GM18861 (cell line): ENCODE measurements at regions not wholly inside any gene's neighbourhood (a gene's known extent, or its start where the extent isn't known, plus 50 kb on each side); places are given as distances from the start of the nearest gene placed in this dataset.
A peak's percentile ranks its signal among the peaks of the same experiment; 100 is the strongest.

Experiments
- ATAC-seq: cut with Tn5 transposase; IDR thresholded peaks from one replicate; pipeline ENCODE4 v1.9.1; 2021; ENCODE audit not compliant: unreplicated experiment

GRCh38 chr12:43044241-43044640, 454.7 kb upstream of the PRICKLE1 start:
- no peak for ATAC-seq

GRCh38 chr12:43038991-43039390, 449.4 kb upstream of the PRICKLE1 start:
- no peak for ATAC-seq

- no peak for ATAC-seq
Observed at GRCh38 chr12:43029971-43030370, 440.4 kb upstream of the PRICKLE1 start.

- ATAC-seq, result no peak
Observed at GRCh38 chr12:43028826-43029225, 439.3 kb upstream of the PRICKLE1 start.

- no peak for ATAC-seq
Observed at GRCh38 chr12:43022838-43023237, 433.3 kb upstream of the PRICKLE1 start.

GRCh38 chr12:43015090-43015737, 425.7 kb upstream of the PRICKLE1 start:
- no peak for ATAC-seq

- peak; percentile 94 for ATAC-seq
Observed at GRCh38 chr12:43011383-43011926, 421.9 kb upstream of the PRICKLE1 start.

GRCh38 chr12:43009846-43010240, 420.3 kb upstream of the PRICKLE1 start:
- no peak for ATAC-seq

GRCh38 chr12:43008953-43009845, 419.7 kb upstream of the PRICKLE1 start:
- ATAC-seq, result no peak

- ATAC-seq, result no peak
Observed at GRCh38 chr12:43004908-43005307, 415.4 kb upstream of the PRICKLE1 start.

- no peak for ATAC-seq
Observed at GRCh38 chr12:43004141-43004540, 414.6 kb upstream of the PRICKLE1 start.

- no peak for ATAC-seq
Observed at GRCh38 chr12:42996869-42997431, 407.4 kb upstream of the PRICKLE1 start.

GRCh38 chr12:42992826-42993225, 403.3 kb upstream of the PRICKLE1 start:
- ATAC-seq, result no peak

GRCh38 chr12:42990387-42990786, 400.8 kb upstream of the PRICKLE1 start:
- ATAC-seq, result no peak

- no peak for ATAC-seq
Observed at GRCh38 chr12:42987216-42987650, 397.7 kb upstream of the PRICKLE1 start.

- ATAC-seq, result no peak
Observed at GRCh38 chr12:42985506-42985905, 396.0 kb upstream of the PRICKLE1 start.

GRCh38 chr12:42982828-42983227, 393.3 kb upstream of the PRICKLE1 start:
- ATAC-seq, result no peak

- ATAC-seq, result no peak
Observed at GRCh38 chr12:42981379-42981778, 391.8 kb upstream of the PRICKLE1 start.

- no peak for ATAC-seq
Observed at GRCh38 chr12:42980441-42980840, 390.9 kb upstream of the PRICKLE1 start.

GRCh38 chr12:42979746-42980145, 390.2 kb upstream of the PRICKLE1 start:
- no peak for ATAC-seq

GRCh38 chr12:42978708-42979107, 389.2 kb upstream of the PRICKLE1 start:
- ATAC-seq, result no peak
